NCI-H146 treated with DMSO at 0.1 percent for 48 hours (cell line): ENCODE measurements at regions not wholly inside any gene's neighbourhood (a gene's known extent, or its start where the extent isn't known, plus 50 kb on each side); places are given as distances from the start of the nearest gene placed in this dataset.
"Not testable (repeated sequence)": the region's sequence is repeated elsewhere in the genome, so short reads cannot be mapped to it uniquely, and the experiment has no call there.

Experiments
- DNase-seq: peaks from one replicate; lab custom pipeline; 2025; ENCODE audit not compliant: unreplicated experiment; lab: John Stamatoyannopoulos, UW

- DNase-seq: no peak
Measured at GRCh38 chr4:104549736-104550135, 55.0 kb upstream of the CXXC4 start.

DNA sequence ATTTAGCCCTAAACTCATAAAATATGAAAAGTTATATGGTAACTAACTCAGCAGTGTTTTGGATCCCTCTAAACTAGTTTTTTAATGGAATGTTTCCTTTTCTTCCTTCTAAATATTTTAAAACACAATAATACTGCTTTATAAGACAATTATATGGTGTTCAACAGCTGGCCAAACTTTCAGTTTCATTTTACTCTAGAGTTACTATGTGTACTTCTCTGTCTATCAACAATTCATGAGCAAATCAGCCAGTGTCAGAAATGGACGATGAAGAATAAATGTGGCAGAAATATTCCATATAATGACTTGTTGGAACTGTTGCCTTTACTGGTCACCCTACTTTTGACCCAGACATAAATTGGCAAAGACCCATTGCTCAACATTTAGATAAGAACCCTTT is 64.8 kb upstream of the CXXC4 start:
- DNase-seq: no peak

DNA sequence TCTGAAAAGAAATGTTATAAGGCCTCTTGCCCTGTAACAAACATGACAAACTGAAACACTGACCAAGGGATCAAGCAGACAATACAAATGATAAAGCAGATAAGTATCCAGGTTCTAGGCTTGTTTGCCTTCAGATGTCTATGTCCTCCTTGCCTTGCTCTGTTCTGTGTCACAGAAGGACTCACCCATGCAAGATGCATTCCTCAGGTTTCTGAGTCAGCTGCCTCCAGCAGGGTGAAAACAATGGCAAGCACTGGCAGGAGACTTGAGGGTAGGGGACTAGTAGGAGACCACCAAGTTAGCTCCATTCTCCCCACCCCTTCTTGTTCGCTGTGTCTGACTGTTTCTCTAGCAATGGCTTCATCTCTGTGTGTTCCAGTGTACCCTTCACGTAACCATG is 76.6 kb upstream of the CXXC4 start:
- no peak for DNase-seq

- no peak for DNase-seq
Measured at GRCh38 chr4:104574371-104574770, 79.7 kb upstream of the CXXC4 start.

DNA sequence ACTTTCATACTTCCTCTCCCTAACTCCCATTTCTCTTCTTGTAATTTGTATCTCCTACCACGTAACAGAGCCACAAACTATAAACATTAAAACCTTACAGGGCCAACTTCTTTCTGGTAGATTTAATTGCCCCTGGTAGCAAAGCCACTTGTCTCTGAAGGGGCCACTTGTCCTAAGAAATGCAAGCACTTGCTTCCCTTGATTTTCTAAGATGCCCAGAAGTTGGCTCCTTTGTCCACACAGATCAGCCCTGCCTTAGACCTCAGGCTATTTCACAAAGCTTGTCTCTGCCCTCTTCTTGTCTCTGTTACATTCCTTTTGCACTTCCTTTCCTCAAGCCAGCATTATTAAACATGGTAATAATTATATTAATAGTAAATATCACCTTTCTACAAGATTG is 80.6 kb upstream of the CXXC4 start:
- DNase-seq: no peak

GRCh38 chr4:104577405-104577804 is 82.7 kb upstream of the CXXC4 start:
- no peak for DNase-seq

- DNase-seq: not testable (repeated sequence)
Measured at GRCh38 chr4:104581476-104581875, 86.8 kb upstream of the CXXC4 start.

DNA sequence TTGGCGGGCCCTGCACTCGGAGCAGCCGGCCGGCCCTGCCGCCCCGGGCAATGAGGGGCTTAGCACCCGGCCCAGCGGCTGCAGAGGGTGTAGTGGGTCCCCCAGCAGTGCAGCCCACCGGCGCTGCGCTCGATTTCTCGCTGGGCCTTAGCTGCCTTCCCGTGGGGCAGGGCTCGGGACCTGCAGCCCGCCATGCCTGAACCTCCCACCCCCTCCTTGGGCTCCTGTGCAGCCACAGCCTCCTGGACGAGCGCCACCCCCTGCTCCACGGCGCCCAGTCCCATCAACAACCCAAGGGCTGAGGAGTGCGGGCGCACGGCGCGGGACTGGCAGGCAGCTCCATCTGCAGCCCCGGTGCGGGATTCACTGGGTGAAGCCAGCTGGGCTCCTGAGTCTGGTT is 87.4 kb upstream of the CXXC4 start:
- DNase-seq: not testable (repeated sequence)

- DNase-seq: peak; percentile 20
Measured at GRCh38 chr4:104589264-104589868, 94.7 kb upstream of the CXXC4 start.

DNA sequence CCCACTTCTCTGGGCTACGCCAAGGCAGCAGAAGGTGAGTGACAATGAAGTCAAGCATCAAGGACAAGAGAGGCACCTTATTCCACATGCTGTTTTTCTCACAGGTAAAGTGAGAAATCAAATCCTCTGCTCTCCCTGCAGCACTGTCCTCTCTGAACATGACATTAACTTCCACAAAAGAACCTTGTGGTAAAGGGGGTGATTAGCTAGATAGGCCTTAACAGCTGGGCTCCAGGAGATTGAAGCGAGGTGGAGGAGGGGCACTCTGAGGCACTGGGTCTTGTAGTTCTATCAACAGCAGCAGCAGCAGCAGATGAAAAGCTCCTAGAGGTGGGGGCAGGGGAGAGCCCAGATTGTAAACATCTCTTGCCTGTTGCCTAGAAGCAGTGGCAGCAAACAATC is 96.8 kb upstream of the CXXC4 start:
- DNase-seq: peak; percentile 54

GRCh38 chr4:104592183-104592582 is 97.5 kb upstream of the CXXC4 start:
- no peak for DNase-seq

- no peak for DNase-seq
Measured at GRCh38 chr4:104593019-104593418, 98.3 kb upstream of the CXXC4 start.

- no peak for DNase-seq
Measured at GRCh38 chr4:104596189-104596588, 101.5 kb upstream of the CXXC4 start.

DNA sequence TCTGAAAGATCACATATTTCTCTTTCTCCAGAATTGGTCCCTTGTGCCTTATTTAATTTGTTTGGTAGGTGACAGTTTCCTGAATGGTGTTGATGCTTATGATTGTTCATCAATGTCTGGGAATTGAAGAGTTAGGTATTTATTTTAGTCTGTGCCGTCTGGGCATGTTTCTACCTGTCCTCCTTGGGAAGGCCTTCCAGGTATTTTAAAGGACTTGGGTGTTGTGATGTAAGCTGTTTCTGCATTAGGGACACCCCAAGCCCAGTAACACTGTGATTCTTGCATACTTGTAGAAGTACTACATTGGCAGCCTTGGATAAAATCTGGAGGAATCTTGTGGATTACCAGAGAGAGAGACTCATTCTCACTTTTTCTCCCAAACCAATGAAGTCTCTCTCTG is 120.8 kb upstream of the CXXC4 start:
- no peak for DNase-seq

DNA sequence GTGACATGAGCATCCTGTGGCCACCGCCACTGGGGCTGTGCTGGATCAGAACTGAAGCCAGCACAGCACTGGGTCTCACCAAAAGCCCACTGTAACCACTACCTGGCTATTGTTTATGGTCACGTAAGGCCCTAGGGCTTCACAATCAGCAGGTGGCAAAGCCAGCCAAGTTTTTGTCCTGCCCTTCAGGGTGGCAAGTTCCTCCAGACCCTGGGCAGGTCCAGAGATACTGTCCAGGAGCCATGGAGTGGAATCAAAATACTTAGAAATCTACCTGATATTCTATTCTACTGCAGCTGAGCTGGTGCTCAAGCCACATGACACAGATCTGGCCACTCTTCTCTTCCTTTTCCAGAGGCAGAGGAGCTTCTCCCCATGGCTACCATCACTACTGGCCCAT is 121.2 kb upstream of the CXXC4 start:
- no peak for DNase-seq

GRCh38 chr4:104616401-104616820 is 121.7 kb upstream of the CXXC4 start:
- DNase-seq: no peak

GRCh38 chr4:104625706-104626105 is 131.0 kb upstream of the CXXC4 start:
- no peak for DNase-seq

DNA sequence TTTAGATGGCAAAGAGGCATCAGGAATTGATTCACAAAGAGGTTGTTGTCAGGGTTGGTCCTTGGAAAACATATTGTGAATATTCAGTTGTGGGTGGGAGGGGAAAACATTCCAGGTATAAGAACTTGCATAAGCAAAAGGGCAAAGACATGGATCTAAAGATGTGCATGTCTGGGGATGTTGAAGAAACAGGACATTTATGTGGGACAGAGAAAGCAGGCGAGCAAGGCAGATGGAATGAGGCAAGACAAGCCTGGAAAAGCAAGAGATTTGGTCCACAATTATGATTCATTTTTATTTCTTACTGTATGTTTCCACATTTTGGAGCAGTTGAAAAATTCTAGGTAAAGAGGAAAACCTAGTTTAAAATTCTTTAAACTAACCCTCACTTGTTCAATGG is 134.9 kb upstream of the CXXC4 start:
- no peak for DNase-seq

DNA sequence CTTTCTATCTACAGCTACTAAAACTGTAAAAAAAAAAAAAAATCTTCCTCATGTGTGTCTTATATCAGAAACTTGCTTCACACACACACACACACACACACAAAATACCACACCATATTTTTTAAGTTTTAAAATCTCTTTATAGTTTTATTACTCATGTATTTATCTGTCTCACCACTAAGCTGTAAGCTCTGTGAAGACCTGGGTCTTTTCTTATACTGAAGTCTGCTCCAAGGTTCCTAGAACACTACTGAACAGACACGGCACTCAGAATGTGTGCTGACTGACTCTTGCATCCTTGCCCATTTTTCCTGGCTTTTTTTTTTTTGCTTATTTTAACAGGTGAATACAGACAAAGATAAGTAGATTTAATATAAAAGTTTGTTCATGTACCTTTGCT is 135.6 kb upstream of the CXXC4 start:
- no peak for DNase-seq

- no peak for DNase-seq
Measured at GRCh38 chr4:104631000-104631399, 136.3 kb upstream of the CXXC4 start.

- peak; percentile 27 for DNase-seq
Measured at GRCh38 chr4:104641418-104641817, 146.7 kb upstream of the CXXC4 start.

DNA sequence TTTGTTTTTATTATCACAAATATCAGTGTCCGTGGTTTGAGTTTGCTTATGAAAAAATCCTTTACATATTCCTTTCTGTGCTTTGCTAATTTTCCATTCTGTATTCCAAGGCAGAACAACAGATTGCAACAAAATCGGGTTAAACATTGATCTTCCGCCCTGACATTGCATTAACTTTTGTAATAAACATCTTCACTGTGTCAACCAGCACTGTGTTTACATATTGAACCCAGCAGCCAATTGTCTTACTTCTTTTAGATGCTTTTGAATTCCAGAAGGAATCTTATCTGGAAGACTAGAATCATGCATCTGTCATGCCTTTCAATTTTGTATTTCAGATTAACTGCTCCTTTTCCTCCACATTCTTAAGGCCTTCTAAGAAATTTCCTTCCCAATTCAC is 147.8 kb upstream of the CXXC4 start:
- no peak for DNase-seq

DNA sequence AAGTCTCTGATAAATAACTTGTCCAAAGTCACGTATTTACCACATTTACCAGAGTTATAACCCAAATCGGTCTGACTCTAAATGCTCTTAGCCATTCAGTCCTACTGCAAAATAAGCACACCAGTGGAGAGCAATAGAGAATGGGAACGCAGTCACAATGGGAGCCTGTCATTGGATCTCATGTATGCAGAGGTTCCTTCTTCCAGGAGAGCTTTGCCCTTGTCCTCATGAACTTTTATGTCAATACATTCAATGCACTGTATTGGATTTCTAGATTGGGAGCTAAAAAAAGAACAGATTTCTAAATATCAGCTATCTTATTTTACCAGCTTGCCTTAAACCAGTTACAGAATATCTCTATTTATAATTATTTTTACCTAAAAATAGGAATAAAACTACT is 149.1 kb upstream of the CXXC4 start:
- no peak for DNase-seq

- DNase-seq: no peak
Measured at GRCh38 chr4:104649631-104650030, 154.9 kb upstream of the CXXC4 start.
